DND-41 (cell line): ENCODE measurements at regions not wholly inside any gene's neighbourhood (a gene's known extent, or its start where the extent isn't known, plus 50 kb on each side); places are given as distances from the start of the nearest gene placed in this dataset.

ENCODE experiments used
- CTCF ChIP-seq: IDR thresholded peaks from 2 replicates; pipeline ENCODE4 v1.5.1; 2012; ENCODE audit warnings: borderline replicate concordance, low read length, moderate library complexity, mild to moderate bottlenecking; ENCODE audit not compliant: poor library complexity, severe bottlenecking; ENCODE audit errors: extremely low read depth
- EZH2 ChIP-seq: IDR thresholded peaks from 3 replicates; pipeline ENCODE4 v1.6.1; 2012; ENCODE audit warnings: borderline replicate concordance, low read depth, mild to moderate bottlenecking, moderate library complexity, low read length, inconsistent platforms; ENCODE audit not compliant: severe bottlenecking

GRCh38 chr4:146059151-146059550 lies 116.4 kb upstream of the LSM6 start:
- TF ChIP-seq CTCF, result no peak
- TF ChIP-seq EZH2, result no peak
